ENCODE measurements at regions not wholly inside any gene's neighbourhood (a gene's known extent, or its start where the extent isn't known, plus 50 kb on each side); places are given as distances from the start of the nearest gene placed in this dataset.

- TF ChIP-seq GATA1 (IDR thresholded peaks at IDR 0.05; ENCODE audit: low read depth, low read length) (no peak), POLR2A (IDR thresholded peaks at IDR 0.05; ENCODE audit: low read length) (no peak)
- no peak for DNase-seq
Observed at GRCh38 chr10:129110780-129111179, 356.3 kb upstream of the MGMT start.

GRCh38 chr10:129111922-129112321, 355.1 kb upstream of the MGMT start:
- TF ChIP-seq GATA1 (IDR thresholded peaks at IDR 0.05; ENCODE audit: low read depth, low read length) (no peak), POLR2A (IDR thresholded peaks at IDR 0.05; ENCODE audit: low read length) (no peak)
- DNase-seq = no peak

- DNase-seq = peak; percentile 84 to 96
- TF ChIP-seq GATA1 (IDR thresholded peaks at IDR 0.05; ENCODE audit: low read depth, low read length) (peak; percentile 51), POLR2A (IDR thresholded peaks at IDR 0.05; ENCODE audit: low read length) (no peak)
Observed at GRCh38 chr10:129114588-129114987, 352.5 kb upstream of the MGMT start.

GRCh38 chr10:129116371-129116770, 350.7 kb upstream of the MGMT start:
- TF ChIP-seq POLR2A (IDR thresholded peaks at IDR 0.05; ENCODE audit: low read length) (no peak), GATA1 (IDR thresholded peaks at IDR 0.05; ENCODE audit: low read depth, low read length) (no peak)
- no peak for DNase-seq

GRCh38 chr10:129120441-129120840, 346.6 kb upstream of the MGMT start:
- no peak for TF ChIP-seq GATA1 (IDR thresholded peaks at IDR 0.05; ENCODE audit: low read depth, low read length)
- TF ChIP-seq POLR2A (IDR thresholded peaks at IDR 0.05; ENCODE audit: low read length) = no peak
- no peak for DNase-seq

GRCh38 chr10:129122846-129123245, 344.2 kb upstream of the MGMT start:
- TF ChIP-seq POLR2A (IDR thresholded peaks at IDR 0.05; ENCODE audit: low read length) = no peak
- TF ChIP-seq GATA1 (IDR thresholded peaks at IDR 0.05; ENCODE audit: low read depth, low read length) = no peak
- DNase-seq = no peak

- no peak for TF ChIP-seq POLR2A (IDR thresholded peaks at IDR 0.05; ENCODE audit: low read length)
- TF ChIP-seq GATA1 (IDR thresholded peaks at IDR 0.05; ENCODE audit: low read depth, low read length) = no peak
- no peak for DNase-seq
Observed at GRCh38 chr10:129123428-129123827, 343.6 kb upstream of the MGMT start.

GRCh38 chr10:129126982-129127381, 340.1 kb upstream of the MGMT start:
- DNase-seq = no peak
- no peak for TF ChIP-seq GATA1 (IDR thresholded peaks at IDR 0.05; ENCODE audit: low read depth, low read length)
- TF ChIP-seq POLR2A (IDR thresholded peaks at IDR 0.05; ENCODE audit: low read length) = no peak

GRCh38 chr10:129131457-129132132, 335.4 kb upstream of the MGMT start:
- TF ChIP-seq GATA1 (IDR thresholded peaks at IDR 0.05; ENCODE audit: low read depth, low read length) = no peak
- TF ChIP-seq POLR2A (IDR thresholded peaks at IDR 0.05; ENCODE audit: low read length) = no peak
- DNase-seq = no peak

- TF ChIP-seq POLR2A (IDR thresholded peaks at IDR 0.05; ENCODE audit: low read length) (no peak), GATA1 (IDR thresholded peaks at IDR 0.05; ENCODE audit: low read depth, low read length) (no peak)
Observed at GRCh38 chr10:129133856-129134255, 333.2 kb upstream of the MGMT start.

GRCh38 chr10:129134371-129134770, 332.7 kb upstream of the MGMT start:
- peak in 1 of 2 experiments; percentile 12 for DNase-seq
- TF ChIP-seq POLR2A (IDR thresholded peaks at IDR 0.05; ENCODE audit: low read length) = no peak
- no peak for TF ChIP-seq GATA1 (IDR thresholded peaks at IDR 0.05; ENCODE audit: low read depth, low read length)

More at GRCh38 chr10:129133856-129134255, 333.2 kb upstream of the MGMT start:
- DNase-seq = peak; percentile 9 to 40

- no peak for DNase-seq
- TF ChIP-seq GATA1 (IDR thresholded peaks at IDR 0.05; ENCODE audit: low read depth, low read length) (no peak), POLR2A (IDR thresholded peaks at IDR 0.05; ENCODE audit: low read length) (no peak)
Observed at GRCh38 chr10:129135624-129136023, 331.4 kb upstream of the MGMT start.

GRCh38 chr10:129136074-129136473, 331.0 kb upstream of the MGMT start:
- no peak for DNase-seq
- TF ChIP-seq GATA1 (IDR thresholded peaks at IDR 0.05; ENCODE audit: low read depth, low read length) (no peak), POLR2A (IDR thresholded peaks at IDR 0.05; ENCODE audit: low read length) (no peak)

GRCh38 chr10:129136951-129137350, 330.1 kb upstream of the MGMT start:
- no peak for DNase-seq
- TF ChIP-seq POLR2A (IDR thresholded peaks at IDR 0.05; ENCODE audit: low read length) = no peak
- TF ChIP-seq GATA1 (IDR thresholded peaks at IDR 0.05; ENCODE audit: low read depth, low read length) = no peak

Measured in erythroblast (primary cell).